K562 (cell line): ENCODE measurements at regions not wholly inside any gene's neighbourhood (a gene's known extent, or its start where the extent isn't known, plus 50 kb on each side); places are given as distances from the start of the nearest gene placed in this dataset.

ENCODE experiments used
- CBFA2T2 ChIP-seq: fragments of 450-650 bp; conservative IDR thresholded peaks from 2 replicates; pipeline ENCODE4 v1.6.1; 2017; ENCODE audit warnings: mild to moderate bottlenecking
- DMBX1 ChIP-seq: fragments of 250-450 bp; sonication (Bioruptor Pico); IDR thresholded peaks from 2 replicates; pipeline ENCODE4 v1.8.0; 2022; ENCODE audit warnings: inconsistent platforms, mild to moderate bottlenecking, moderate library complexity, borderline replicate concordance
- DPF2 ChIP-seq: fragments of 450-650 bp; IDR thresholded peaks from 2 replicates; pipeline ENCODE4 v1.6.1; 2016
- KLF1 ChIP-seq: fragments of 450-650 bp; IDR thresholded peaks from 2 replicates; pipeline ENCODE4 v1.6.1; 2016; ENCODE audit warnings: missing genetic modification characterization, missing compliant biosample characterization
- MAZ ChIP-seq, 2 experiments: fragments of 450-650 bp in 1 of 2; sonication (generic) in 1 of 2; formaldehyde crosslinking; IDR thresholded peaks in 1 of 2; conservative IDR thresholded peaks in 1 of 2; 2 replicates each; pipeline versions ENCODE4 v1.4.0 to v1.5.0; 2020; ENCODE audit warnings: mild to moderate bottlenecking in 1 of 2, missing genetic modification reagents in 1 of 2
- MEF2A ChIP-seq: IDR thresholded peaks from 2 replicates; pipeline ENCODE4 v1.6.1; 2011; ENCODE audit warnings: low read depth, mild to moderate bottlenecking, low read length, moderate library complexity; ENCODE audit not compliant: control insufficient read depth
- MYC ChIP-seq, 2 experiments: fragments of 250-450 bp in 1 of 2; sonication (Bioruptor Pico) in 1 of 2; IDR thresholded peaks; 2 replicates each; pipeline versions ENCODE4 v1.5.1 to v1.6.1; 2012 to 2021; ENCODE audit warnings: low read depth in 2 of 2, borderline replicate concordance in 1 of 2, improper control_type of control experiment in 1 of 2, low read length in 1 of 2, mild to moderate bottlenecking in 1 of 2, moderate library complexity in 1 of 2
- NFIC ChIP-seq: fragments of 450-650 bp; IDR thresholded peaks from 2 replicates; pipeline ENCODE4 v1.6.1; 2017; ENCODE audit warnings: mild to moderate bottlenecking, inconsistent platforms
- PHF8 ChIP-seq: fragments of 200-600 bp; sonication (generic); IDR thresholded peaks from 2 replicates; pipeline ENCODE4 v1.6.1; 2012; ENCODE audit warnings: mixed run types, mild to moderate bottlenecking, inconsistent platforms, low read length, moderate library complexity, borderline replicate concordance
- PML ChIP-seq: IDR thresholded peaks from 2 replicates; pipeline ENCODE4 v1.6.1; 2012; ENCODE audit warnings: low read length, inconsistent platforms
- POLR2H ChIP-seq: IDR thresholded peaks from 2 replicates; pipeline ENCODE4 v1.6.1; 2016; ENCODE audit warnings: missing genetic modification characterization, low read depth, mild to moderate bottlenecking, control low read depth, missing compliant biosample characterization, moderate library complexity
- SMAD3 ChIP-seq: fragments of 450-650 bp; formaldehyde crosslinking; conservative IDR thresholded peaks from 2 replicates; pipeline ENCODE4 v1.4.0; 2020; ENCODE audit warnings: mild to moderate bottlenecking
- TRIM24 ChIP-seq, 2 experiments: fragments of 450-650 bp; IDR thresholded peaks; 2 replicates each; pipeline ENCODE4 v1.6.1; 2016
- WHSC1 ChIP-seq: IDR thresholded peaks from one replicate; pipeline ENCODE4 v1.6.1; 2012; ENCODE audit warnings: low read length, control low read depth, inconsistent platforms
- ZNF133 ChIP-seq: fragments of 250-450 bp; sonication (Bioruptor Pico); IDR thresholded peaks from 2 replicates; pipeline ENCODE4 v1.4.0; 2020; ENCODE audit warnings: mild to moderate bottlenecking
- ZNF184 ChIP-seq: sonication (generic); formaldehyde crosslinking; IDR thresholded peaks from 2 replicates; pipeline ENCODE4 v1.5.0; 2020; ENCODE audit warnings: missing genetic modification reagents
- ZNF830 ChIP-seq: fragments of 250-450 bp; sonication (Bioruptor Pico); IDR thresholded peaks from 2 replicates; pipeline ENCODE4 v1.5.0; 2021; ENCODE audit warnings: mild to moderate bottlenecking
- TF ChIP-seq, protein P1 (sequence below), 3 experiments: IDR thresholded peaks in 2 of 3; conservative IDR thresholded peaks in 1 of 3; 2 replicates each; pipeline ENCODE4 v1.5.1; 2011 to 2012; ENCODE audit warnings: low read length in 3 of 3, mild to moderate bottlenecking in 3 of 3, control low read depth in 2 of 3, improper control_type of control experiment in 1 of 3, inconsistent platforms in 1 of 3, low read depth in 1 of 3, mixed read lengths in 1 of 3, moderate library complexity in 1 of 3; ENCODE audit not compliant: insufficient read depth in 2 of 3
- TF ChIP-seq, protein P2 (sequence below): sonication (generic); formaldehyde crosslinking; IDR thresholded peaks from 2 replicates; pipeline ENCODE4 v1.8.1; 2023; ENCODE audit warnings: mild to moderate bottlenecking, missing genetic modification reagents, moderate library complexity
- TF ChIP-seq, protein P3 (sequence below): fragments of 250-450 bp; sonication (Bioruptor Pico); IDR thresholded peaks from 2 replicates; pipeline ENCODE4 v1.8.0; 2021; ENCODE audit warnings: mild to moderate bottlenecking, moderate library complexity
- TF ChIP-seq, protein P4 (sequence below): fragments of 250-450 bp; sonication (Bioruptor Pico); IDR thresholded peaks from 2 replicates; pipeline ENCODE4 v1.8.0; 2021; ENCODE audit warnings: borderline replicate concordance, mild to moderate bottlenecking, moderate library complexity; ENCODE audit not compliant: poor library complexity, severe bottlenecking
- TF ChIP-seq, protein P5 (sequence below): fragments of 450-650 bp; formaldehyde crosslinking; IDR thresholded peaks from 2 replicates; pipeline ENCODE4 v1.4.0; 2020; ENCODE audit warnings: mild to moderate bottlenecking, moderate library complexity
- TF ChIP-seq, protein P6 (sequence below): sonication (generic); formaldehyde crosslinking; IDR thresholded peaks from 2 replicates; pipeline ENCODE4 v1.8.0; 2022; ENCODE audit warnings: mild to moderate bottlenecking, missing genetic modification reagents

DNA sequence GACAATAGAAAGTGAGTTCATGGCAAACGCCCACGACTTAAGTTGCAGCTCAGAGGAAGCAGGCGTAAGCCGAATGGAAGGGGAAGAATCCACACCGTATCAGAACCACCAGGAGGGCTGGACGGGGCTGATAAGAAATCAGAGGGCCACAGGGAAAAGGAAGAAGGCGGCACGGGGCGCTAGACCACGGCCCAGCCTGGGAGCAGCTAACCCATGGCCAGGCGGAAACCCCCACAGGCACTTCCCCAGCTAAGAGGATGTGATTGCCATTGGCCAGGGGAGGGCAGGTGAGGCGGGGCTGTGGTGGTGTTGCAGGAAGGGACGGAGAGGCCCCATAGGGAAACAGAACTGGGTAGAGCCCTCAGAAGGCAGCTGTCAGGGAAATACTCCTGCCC, 174.0 kb upstream of the AFDN start (continued):
- TF ChIP-seq, protein P1, sequence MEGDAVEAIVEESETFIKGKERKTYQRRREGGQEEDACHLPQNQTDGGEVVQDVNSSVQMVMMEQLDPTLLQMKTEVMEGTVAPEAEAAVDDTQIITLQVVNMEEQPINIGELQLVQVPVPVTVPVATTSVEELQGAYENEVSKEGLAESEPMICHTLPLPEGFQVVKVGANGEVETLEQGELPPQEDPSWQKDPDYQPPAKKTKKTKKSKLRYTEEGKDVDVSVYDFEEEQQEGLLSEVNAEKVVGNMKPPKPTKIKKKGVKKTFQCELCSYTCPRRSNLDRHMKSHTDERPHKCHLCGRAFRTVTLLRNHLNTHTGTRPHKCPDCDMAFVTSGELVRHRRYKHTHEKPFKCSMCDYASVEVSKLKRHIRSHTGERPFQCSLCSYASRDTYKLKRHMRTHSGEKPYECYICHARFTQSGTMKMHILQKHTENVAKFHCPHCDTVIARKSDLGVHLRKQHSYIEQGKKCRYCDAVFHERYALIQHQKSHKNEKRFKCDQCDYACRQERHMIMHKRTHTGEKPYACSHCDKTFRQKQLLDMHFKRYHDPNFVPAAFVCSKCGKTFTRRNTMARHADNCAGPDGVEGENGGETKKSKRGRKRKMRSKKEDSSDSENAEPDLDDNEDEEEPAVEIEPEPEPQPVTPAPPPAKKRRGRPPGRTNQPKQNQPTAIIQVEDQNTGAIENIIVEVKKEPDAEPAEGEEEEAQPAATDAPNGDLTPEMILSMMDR (IDR thresholded peaks at IDR 0.05 in 2 of 3, conservative IDR thresholded peaks at IDR 0.05 in 1 of 3; ENCODE audit: insufficient read depth in 2 of 3, low read depth in 1 of 3, low read length in 3 of 3), result no peak
- TF ChIP-seq ZNF184 (no peak), MAZ (CRISPR knock-in tag; conservative IDR thresholded peaks at IDR 0.05 in 1 of 2, IDR thresholded peaks at IDR 0.05 in 1 of 2) (0 out of 4 replicates have a peak, but pooled peaks of 1 of the 2 experiments have one; percentile 22), KLF1 (tag) (no peak), ZNF830 (CRISPR knock-in tag) (no peak), PHF8 (no peak), SMAD3 (CRISPR knock-in tag) (no peak), TRIM24 (IDR thresholded peaks at IDR 0.05) (peak; percentile 34 to 61; a peak in 2 of 4 replicates), MYC (IDR thresholded peaks at IDR 0.05; ENCODE audit: low read depth, low read length) (no peak), MYC (CRISPR knock-in tag; IDR thresholded peaks at IDR 0.05; ENCODE audit: borderline replicate concordance, low read depth) (no peak), PML (peak; percentile 56), NFIC (peak; percentile 44; the same call in 1 of the 2 replicates), DPF2 (0 out of 2 replicates have a peak, but pooled peaks have one; percentile 20), WHSC1 (no peak), ZNF133 (CRISPR knock-in tag) (no peak), DMBX1 (CRISPR knock-in tag) (0 out of 2 replicates have a peak, but pooled peaks have one; percentile 43), POLR2H (tag) (no peak), CBFA2T2 (peak; percentile 77), MEF2A (no peak)
- TF ChIP-seq, protein P2, sequence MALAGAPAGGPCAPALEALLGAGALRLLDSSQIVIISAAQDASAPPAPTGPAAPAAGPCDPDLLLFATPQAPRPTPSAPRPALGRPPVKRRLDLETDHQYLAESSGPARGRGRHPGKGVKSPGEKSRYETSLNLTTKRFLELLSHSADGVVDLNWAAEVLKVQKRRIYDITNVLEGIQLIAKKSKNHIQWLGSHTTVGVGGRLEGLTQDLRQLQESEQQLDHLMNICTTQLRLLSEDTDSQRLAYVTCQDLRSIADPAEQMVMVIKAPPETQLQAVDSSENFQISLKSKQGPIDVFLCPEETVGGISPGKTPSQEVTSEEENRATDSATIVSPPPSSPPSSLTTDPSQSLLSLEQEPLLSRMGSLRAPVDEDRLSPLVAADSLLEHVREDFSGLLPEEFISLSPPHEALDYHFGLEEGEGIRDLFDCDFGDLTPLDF (CRISPR knock-in tag), result no peak
- TF ChIP-seq, protein P3, sequence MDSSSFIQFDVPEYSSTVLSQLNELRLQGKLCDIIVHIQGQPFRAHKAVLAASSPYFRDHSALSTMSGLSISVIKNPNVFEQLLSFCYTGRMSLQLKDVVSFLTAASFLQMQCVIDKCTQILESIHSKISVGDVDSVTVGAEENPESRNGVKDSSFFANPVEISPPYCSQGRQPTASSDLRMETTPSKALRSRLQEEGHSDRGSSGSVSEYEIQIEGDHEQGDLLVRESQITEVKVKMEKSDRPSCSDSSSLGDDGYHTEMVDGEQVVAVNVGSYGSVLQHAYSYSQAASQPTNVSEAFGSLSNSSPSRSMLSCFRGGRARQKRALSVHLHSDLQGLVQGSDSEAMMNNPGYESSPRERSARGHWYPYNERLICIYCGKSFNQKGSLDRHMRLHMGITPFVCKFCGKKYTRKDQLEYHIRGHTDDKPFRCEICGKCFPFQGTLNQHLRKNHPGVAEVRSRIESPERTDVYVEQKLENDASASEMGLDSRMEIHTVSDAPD (CRISPR knock-in tag), result no peak
- TF ChIP-seq, protein P4, sequence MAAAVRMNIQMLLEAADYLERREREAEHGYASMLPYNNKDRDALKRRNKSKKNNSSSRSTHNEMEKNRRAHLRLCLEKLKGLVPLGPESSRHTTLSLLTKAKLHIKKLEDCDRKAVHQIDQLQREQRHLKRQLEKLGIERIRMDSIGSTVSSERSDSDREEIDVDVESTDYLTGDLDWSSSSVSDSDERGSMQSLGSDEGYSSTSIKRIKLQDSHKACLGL (CRISPR knock-in tag), result no peak
- TF ChIP-seq, protein P5, sequence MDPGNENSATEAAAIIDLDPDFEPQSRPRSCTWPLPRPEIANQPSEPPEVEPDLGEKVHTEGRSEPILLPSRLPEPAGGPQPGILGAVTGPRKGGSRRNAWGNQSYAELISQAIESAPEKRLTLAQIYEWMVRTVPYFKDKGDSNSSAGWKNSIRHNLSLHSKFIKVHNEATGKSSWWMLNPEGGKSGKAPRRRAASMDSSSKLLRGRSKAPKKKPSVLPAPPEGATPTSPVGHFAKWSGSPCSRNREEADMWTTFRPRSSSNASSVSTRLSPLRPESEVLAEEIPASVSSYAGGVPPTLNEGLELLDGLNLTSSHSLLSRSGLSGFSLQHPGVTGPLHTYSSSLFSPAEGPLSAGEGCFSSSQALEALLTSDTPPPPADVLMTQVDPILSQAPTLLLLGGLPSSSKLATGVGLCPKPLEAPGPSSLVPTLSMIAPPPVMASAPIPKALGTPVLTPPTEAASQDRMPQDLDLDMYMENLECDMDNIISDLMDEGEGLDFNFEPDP (CRISPR knock-in tag), result no peak
- TF ChIP-seq, protein P6, sequence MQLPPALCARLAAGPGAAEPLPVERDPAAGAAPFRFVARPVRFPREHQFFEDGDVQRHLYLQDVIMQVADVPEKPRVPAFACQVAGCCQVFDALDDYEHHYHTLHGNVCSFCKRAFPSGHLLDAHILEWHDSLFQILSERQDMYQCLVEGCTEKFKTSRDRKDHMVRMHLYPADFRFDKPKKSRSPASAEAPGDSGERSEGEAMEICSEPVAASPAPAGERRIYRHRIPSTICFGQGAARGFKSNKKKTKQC (CRISPR knock-in tag), result no peak
